HepG2 (cell line): ENCODE measurements at regions not wholly inside any gene's neighbourhood (a gene's known extent, or its start where the extent isn't known, plus 50 kb on each side); places are given as distances from the start of the nearest gene placed in this dataset.
"Not testable (repeated sequence)": the region's sequence is repeated elsewhere in the genome, so short reads cannot be mapped to it uniquely, and the experiment has no call there.

Experiments used
- ATAC-seq: fragments of 200-7000 bp; cut with Tn5 transposase; 3 replicates; pipeline ENCODE4 v1.9.1; 2020; ENCODE audit warnings: mild to moderate bottlenecking, moderate library complexity
- BruUV-seq: library from RNA; stranded (reverse); fragments of 400-500 nt; replicated peaks from 2 replicates; lab custom pipeline; 2021; lab: Mats Ljungman, UMichigan
- CTCF ChIA-PET: fragments of 300-600 bp; formaldehyde crosslinking; extraction: SDS; loops from one replicate; lab custom pipeline; 2021; ENCODE audit warnings: low total read pairs, inconsistent platforms, low intra/inter-chr PET ratio; lab: Yijun Ruan, JAX
- POLR2A ChIA-PET: fragments of 350-600 bp; sonication (Branson Sonifier 250); formaldehyde crosslinking; loops from one replicate; lab custom pipeline; 2020; ENCODE audit warnings: antibody characterized with exemption, inconsistent platforms; lab: Yijun Ruan, JAX
- DNase-seq: peaks from one replicate; pipeline ENCODE4 v3.0.0-alpha.2; 2015; ENCODE audit warnings: low spot score
- FAIRE-seq: peaks from 3 replicates; lab custom pipeline; 2011; peaks lifted over from hg19 to GRCh38; lab: Jason Lieb, UNC
- H2AFZ ChIP-seq: one replicate; pipeline ENCODE4 v1.6.1; 2011; ENCODE audit warnings: low read length, inconsistent platforms
- H3K27ac ChIP-seq: fragments of 300-600 bp; 3 replicates; pipeline ENCODE4 v1.8.0; 2011; ENCODE audit warnings: mixed run types, mild to moderate bottlenecking, mixed read lengths, low read length, inconsistent platforms; ENCODE audit not compliant: insufficient read depth; ENCODE audit errors: extremely low read length
- H3K27me3 ChIP-seq, 2 experiments: fragments of 200-600 bp in 1 of 2; 2 replicates in 1 of 2; 3 replicates in 1 of 2; pipeline versions ENCODE4 v1.6.0 to v1.8.0; 2011; ENCODE audit warnings: low read length in 2 of 2, mild to moderate bottlenecking in 2 of 2, moderate library complexity in 2 of 2, inconsistent platforms in 1 of 2; ENCODE audit not compliant: insufficient read depth in 2 of 2, control insufficient read depth in 1 of 2
- H3K36me3 ChIP-seq, 2 experiments: fragments of 200-600 bp in 1 of 2; replicated peaks in 1 of 2; 2 replicates in 1 of 2; 3 replicates in 1 of 2; pipeline versions ENCODE4 v1.5.1 to v1.8.0; 2011; ENCODE audit warnings: low read length in 2 of 2, inconsistent platforms in 1 of 2; ENCODE audit not compliant: insufficient read depth in 2 of 2, control insufficient read depth in 1 of 2
- H3K4me1 ChIP-seq: 2 replicates; pipeline ENCODE4 v1.5.1; 2012; ENCODE audit warnings: low read length, inconsistent platforms; ENCODE audit not compliant: insufficient read depth
- H3K4me2 ChIP-seq: 2 replicates; pipeline ENCODE4 v1.6.0; 2011; ENCODE audit warnings: low read depth, low read length, inconsistent platforms
- H3K4me3 ChIP-seq, 3 experiments: fragments of 200-600 bp in 1 of 3; sonication (generic), shearing (Covaris generic) in 1 of 3; replicated peaks in 1 of 3; 2 replicates each; pipeline ENCODE4 v1.5.1; 2011 to 2016; ENCODE audit warnings: low read length in 3 of 3, inconsistent platforms in 2 of 3, low read depth in 2 of 3, mild to moderate bottlenecking in 2 of 3, control low read depth in 1 of 3, mixed read lengths in 1 of 3; ENCODE audit not compliant: insufficient read depth in 1 of 3
- H3K79me2 ChIP-seq: one replicate; pipeline ENCODE4 v1.6.1; 2011; ENCODE audit warnings: low read length, inconsistent platforms; ENCODE audit not compliant: insufficient read depth
- H3K9ac ChIP-seq: 2 replicates; pipeline ENCODE4 v1.6.0; 2011; ENCODE audit warnings: mild to moderate bottlenecking, low read depth, low read length, inconsistent platforms; ENCODE audit not compliant: insufficient read depth
- H3K9me3 ChIP-seq: 2 replicates; pipeline ENCODE4 v1.5.1; 2012; ENCODE audit warnings: mild to moderate bottlenecking, low read length
- H4K20me1 ChIP-seq: 2 replicates; pipeline ENCODE4 v1.6.0; 2011; ENCODE audit warnings: inconsistent platforms, mild to moderate bottlenecking, low read length, moderate library complexity; ENCODE audit not compliant: insufficient read depth
- HNRNPK ChIP-seq: fragments of 200-400 bp; formaldehyde crosslinking; IDR thresholded peaks from 2 replicates; pipeline ENCODE4 v1.6.1; 2018; ENCODE audit warnings: low read length, low read depth, moderate library complexity, mild to moderate bottlenecking; ENCODE audit not compliant: poor library complexity, severe bottlenecking
- PCBP1 ChIP-seq: fragments of 200-400 bp; formaldehyde crosslinking; IDR thresholded peaks from 2 replicates; pipeline ENCODE4 v1.6.1; 2017; ENCODE audit warnings: mild to moderate bottlenecking, low read depth, low read length, borderline replicate concordance
- PCBP2 ChIP-seq: fragments of 200-400 bp; formaldehyde crosslinking; optimal IDR thresholded peaks from 2 replicates; pipeline ENCODE3; 2018; ENCODE audit warnings: low read length, low read depth; ENCODE audit not compliant: poor library complexity, severe bottlenecking
- REL ChIP-seq: sonication (generic); formaldehyde crosslinking; conservative IDR thresholded peaks from 2 replicates; pipeline ENCODE4 v1.8.0; 2022; ENCODE audit warnings: mild to moderate bottlenecking, missing genetic modification reagents, moderate library complexity
- SOX13 ChIP-seq, 3 experiments: fragments of 450-650 bp in 1 of 3; sonication (generic) in 1 of 3; formaldehyde crosslinking in 1 of 3; IDR thresholded peaks in 2 of 3; conservative IDR thresholded peaks in 1 of 3; 2 replicates each; pipeline versions ENCODE4 v1.5.0 to v1.6.1; 2016 to 2020; ENCODE audit warnings: antibody characterized with exemption in 1 of 3, mild to moderate bottlenecking in 1 of 3, missing compliant biosample characterization in 1 of 3, missing genetic modification reagents in 1 of 3, moderate library complexity in 1 of 3
- SOX5 ChIP-seq: IDR thresholded peaks from 2 replicates; pipeline ENCODE4 v1.6.1; 2016; ENCODE audit warnings: borderline replicate concordance
- TBX3 ChIP-seq: fragments of 450-650 bp; IDR thresholded peaks from 2 replicates; pipeline ENCODE4 v1.6.1; 2017; ENCODE audit warnings: antibody characterized with exemption, mild to moderate bottlenecking, inconsistent platforms, borderline replicate concordance
- ZMYM4 ChIP-seq: sonication (generic); formaldehyde crosslinking; IDR thresholded peaks from 2 replicates; pipeline ENCODE4 v1.8.1; 2023; ENCODE audit warnings: mild to moderate bottlenecking, missing genetic modification reagents
- WGBS: methylation state at CpG from one replicate; pipeline ENCODE4 v1.1.6; 2017; ENCODE audit warnings: low lambda C conversion rate; 5-methylcytosine and 5-hydroxymethylcytosine counted together
- in situ Hi-C: cut with HindIII; loops from 2 replicates; pipeline ENCODE4 v1.10.0; 2017; ENCODE audit warnings: low pct_unique_long_range_greater_than_20kb; ENCODE audit not compliant: extremely low pct_ligation_motif_present
- intact Hi-C: fragments of 100-400 bp; cut with micrococcal nuclease; formaldehyde crosslinking; loops from one replicate; pipeline ENCODE4 v1.10.0; 2022; ENCODE audit not compliant: unreplicated experiment
- TF ChIP-seq, protein P1 (sequence below): IDR thresholded peaks from 2 replicates; pipeline ENCODE4 v1.6.1; 2016
- TF ChIP-seq, protein P2 (sequence below): sonication (generic); formaldehyde crosslinking; IDR thresholded peaks from 2 replicates; pipeline ENCODE4 v1.4.0; 2020; ENCODE audit warnings: missing genetic modification reagents
- TF ChIP-seq, protein P3 (sequence below): sonication (generic); formaldehyde crosslinking; IDR thresholded peaks from 2 replicates; pipeline ENCODE4 v1.4.0; 2020; ENCODE audit warnings: mild to moderate bottlenecking, missing genetic modification reagents

DNA sequence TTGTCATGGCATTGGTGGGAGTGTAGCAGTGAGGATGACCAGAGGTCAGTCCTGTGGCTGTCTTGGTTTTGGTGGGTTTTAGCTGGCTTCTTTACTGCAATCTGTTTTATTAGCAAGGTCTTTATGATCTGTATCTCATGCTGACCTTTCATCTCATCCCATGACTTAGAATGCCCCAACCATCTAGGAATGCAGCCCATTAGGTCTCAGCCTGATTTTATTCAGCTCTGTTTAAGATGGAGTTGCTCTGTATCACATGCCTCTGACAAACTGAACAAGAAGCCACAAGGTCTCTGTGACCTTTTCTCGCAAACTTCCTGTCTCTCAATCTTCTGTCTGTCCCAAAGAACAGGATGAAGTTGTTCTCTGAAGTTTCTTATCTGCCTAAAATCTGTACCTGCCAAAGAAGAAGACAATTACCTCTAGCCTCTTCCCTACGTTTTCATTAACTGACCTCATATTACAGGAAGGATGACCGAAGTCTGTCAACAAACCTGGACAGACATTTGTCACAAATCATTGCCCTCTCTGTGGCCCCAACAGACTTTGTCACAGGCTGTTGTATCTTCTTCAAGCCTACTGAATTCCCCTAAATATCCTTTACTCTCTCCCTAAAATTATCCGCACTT is 284.2 kb upstream of the SEMA6A start (continued):
- TF ChIP-seq SOX5 (CRISPR knock-in tag) (peak; percentile 92), TBX3 (no peak), ZMYM4 (CRISPR knock-in tag) (peak; percentile 48), SOX13 (IDR thresholded peaks at IDR 0.05) (peak; percentile 59), SOX13 (CRISPR knock-in tag; conservative IDR thresholded peaks at IDR 0.05 in 1 of 2, IDR thresholded peaks at IDR 0.05 in 1 of 2) (peak in 1 of 2 experiments; percentile 89; a peak in 2 of 4 replicates), REL (CRISPR knock-in tag) (no peak)
- TF ChIP-seq, protein P1, sequence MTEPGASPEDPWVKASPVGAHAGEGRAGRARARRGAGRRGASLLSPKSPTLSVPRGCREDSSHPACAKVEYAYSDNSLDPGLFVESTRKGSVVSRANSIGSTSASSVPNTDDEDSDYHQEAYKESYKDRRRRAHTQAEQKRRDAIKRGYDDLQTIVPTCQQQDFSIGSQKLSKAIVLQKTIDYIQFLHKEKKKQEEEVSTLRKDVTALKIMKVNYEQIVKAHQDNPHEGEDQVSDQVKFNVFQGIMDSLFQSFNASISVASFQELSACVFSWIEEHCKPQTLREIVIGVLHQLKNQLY (CRISPR knock-in tag), result no peak
- TF ChIP-seq, protein P2, sequence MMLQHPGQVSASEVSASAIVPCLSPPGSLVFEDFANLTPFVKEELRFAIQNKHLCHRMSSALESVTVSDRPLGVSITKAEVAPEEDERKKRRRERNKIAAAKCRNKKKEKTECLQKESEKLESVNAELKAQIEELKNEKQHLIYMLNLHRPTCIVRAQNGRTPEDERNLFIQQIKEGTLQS, result peak; percentile 60; the same call in 1 of the 2 replicates

DNA sequence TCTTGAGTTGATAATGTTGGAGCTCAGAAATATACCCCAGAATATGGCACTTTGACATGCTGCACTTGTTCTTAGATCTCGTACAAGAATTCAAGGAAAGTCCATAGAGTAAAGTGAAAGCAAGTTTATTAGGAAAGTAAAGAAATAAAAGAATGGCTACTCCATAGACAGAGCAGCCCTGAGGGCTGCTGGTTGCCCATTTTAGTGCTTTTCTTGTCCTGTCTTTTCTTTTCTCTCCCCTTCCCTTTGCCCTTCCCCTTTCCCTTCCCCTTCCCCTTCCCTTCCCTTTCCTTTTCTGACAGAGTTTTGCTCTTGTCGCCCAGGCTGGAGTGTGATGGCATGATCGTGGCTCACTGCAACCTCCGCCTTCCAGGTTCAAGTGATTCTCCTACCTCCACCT is 283.4 kb upstream of the SEMA6A start:
- H3K4me2 ChIP-seq, POLR2A ChIA-PET: not testable (repeated sequence)

More for the DNA sequence above, 283.4 kb upstream of the SEMA6A start:
- H4K20me1 ChIP-seq, DNase-seq, ATAC-seq, H3K27me3 ChIP-seq, intact Hi-C loops, H2AFZ ChIP-seq, H3K9me3 ChIP-seq, BruUV-seq, H3K9ac ChIP-seq, H3K4me3 ChIP-seq, CTCF ChIA-PET, FAIRE-seq, H3K36me3 ChIP-seq, H3K79me2 ChIP-seq, in situ Hi-C loops: not testable (repeated sequence)
- TF ChIP-seq PCBP1, result 0 out of 2 replicates have a peak, but pooled peaks have one; percentile 33
- TF ChIP-seq, protein P3, sequence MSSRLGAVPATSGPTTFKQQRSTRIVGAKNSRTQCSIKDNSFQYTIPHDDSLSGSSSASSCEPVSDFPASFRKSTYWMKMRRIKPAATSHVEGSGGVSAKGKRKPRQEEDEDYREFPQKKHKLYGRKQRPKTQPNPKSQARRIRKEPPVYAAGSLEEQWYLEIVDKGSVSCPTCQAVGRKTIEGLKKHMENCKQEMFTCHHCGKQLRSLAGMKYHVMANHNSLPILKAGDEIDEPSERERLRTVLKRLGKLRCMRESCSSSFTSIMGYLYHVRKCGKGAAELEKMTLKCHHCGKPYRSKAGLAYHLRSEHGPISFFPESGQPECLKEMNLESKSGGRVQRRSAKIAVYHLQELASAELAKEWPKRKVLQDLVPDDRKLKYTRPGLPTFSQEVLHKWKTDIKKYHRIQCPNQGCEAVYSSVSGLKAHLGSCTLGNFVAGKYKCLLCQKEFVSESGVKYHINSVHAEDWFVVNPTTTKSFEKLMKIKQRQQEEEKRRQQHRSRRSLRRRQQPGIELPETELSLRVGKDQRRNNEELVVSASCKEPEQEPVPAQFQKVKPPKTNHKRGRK, result peak; percentile 39; the same call in 1 of the 2 replicates
- peak; percentile 35 for TF ChIP-seq PCBP2
- TF ChIP-seq HNRNPK, result peak; percentile 81
- WGBS, result 98% methylated on average over 4 of the region's 4 CpGs
- peak overlapping the region; percentile 49 for H3K27ac ChIP-seq
- peaks cover 58% of the 10 kb centered on the region for H3K4me1 ChIP-seq
